ENCODE measurements at regions not wholly inside any gene's neighbourhood (a gene's known extent, or its start where the extent isn't known, plus 50 kb on each side); places are given as distances from the start of the nearest gene placed in this dataset.
"Not testable (repeated sequence)": the region's sequence is repeated elsewhere in the genome, so short reads cannot be mapped to it uniquely, and the experiment has no call there.

DNA sequence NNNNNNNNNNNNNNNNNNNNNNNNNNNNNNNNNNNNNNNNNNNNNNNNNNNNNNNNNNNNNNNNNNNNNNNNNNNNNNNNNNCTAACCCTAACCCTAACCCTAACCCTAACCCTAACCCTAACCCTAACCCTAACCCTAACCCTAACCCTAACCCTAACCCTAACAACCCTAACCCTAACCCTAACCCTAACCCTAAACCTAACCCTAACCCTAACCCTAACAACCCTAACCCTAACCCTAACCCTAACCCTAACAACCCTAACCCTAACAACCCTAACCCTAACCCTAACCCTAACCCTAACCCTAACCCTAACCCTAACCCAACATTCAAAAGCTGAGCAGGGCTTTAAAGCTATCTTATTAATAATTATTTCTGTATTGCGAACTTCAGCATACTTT is 182.5 kb upstream of the FAM20C start:
- not testable (repeated sequence) for H3K4me3 ChIP-seq (ENCODE audit: low read depth, low read length)

DNA sequence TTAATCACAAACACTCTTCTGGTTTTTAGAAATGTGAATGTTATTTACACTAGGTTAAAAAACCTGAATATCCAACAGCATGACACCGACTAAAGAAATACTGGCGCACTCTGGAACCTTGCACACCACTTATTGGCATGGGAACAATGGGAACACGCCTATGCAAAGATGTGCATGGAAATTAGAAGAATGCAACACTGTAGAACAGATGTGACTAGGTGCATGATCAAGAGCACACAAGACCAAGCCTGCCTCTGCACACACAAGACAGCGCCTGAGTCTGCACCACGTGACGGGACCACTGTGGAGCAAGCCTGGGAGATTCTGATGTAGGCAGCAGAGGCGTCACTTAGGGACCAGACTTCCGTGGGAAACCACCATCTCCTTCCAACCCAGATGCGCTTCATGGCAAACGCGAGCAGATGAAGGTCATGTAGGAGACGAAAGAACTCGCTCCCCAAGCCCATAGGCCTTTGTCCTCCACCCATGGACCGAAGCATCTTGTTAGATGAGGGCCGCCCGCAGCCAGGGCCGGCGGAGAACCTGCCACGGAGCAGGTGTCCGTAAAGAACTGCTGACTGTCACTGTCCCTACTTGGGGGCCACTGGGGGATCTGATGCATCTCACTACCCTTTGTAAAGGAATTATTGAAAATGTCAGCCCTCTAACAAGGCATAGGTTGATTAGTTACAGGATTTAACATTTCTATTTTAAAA is 159.6 kb upstream of the FAM20C start:
- not testable (repeated sequence) for H3K4me3 ChIP-seq (ENCODE audit: low read depth, low read length)

DNA sequence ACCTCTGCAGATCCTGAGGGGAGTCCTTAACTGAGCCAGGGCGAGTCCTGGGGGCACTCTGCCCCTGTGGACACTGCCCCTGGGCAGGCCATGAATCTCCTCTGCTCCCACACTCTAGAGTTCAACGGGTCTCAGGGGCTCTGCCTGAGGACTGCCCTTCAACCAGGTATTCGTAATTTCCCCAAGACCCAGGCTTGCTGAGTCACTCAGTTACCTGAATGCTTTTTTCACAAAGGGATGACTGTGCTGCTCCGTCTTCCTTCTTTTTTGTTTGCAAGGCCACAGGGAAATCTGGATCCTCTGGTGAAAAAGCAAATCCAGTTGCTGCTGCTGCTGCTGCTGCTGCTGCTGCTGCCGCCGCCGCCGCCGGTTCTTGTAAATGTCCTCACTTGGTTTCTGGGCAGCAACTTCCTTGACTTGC is 157.2 kb upstream of the FAM20C start:
- H3K4me3 ChIP-seq (ENCODE audit: low read depth, low read length): not testable (repeated sequence)

DNA sequence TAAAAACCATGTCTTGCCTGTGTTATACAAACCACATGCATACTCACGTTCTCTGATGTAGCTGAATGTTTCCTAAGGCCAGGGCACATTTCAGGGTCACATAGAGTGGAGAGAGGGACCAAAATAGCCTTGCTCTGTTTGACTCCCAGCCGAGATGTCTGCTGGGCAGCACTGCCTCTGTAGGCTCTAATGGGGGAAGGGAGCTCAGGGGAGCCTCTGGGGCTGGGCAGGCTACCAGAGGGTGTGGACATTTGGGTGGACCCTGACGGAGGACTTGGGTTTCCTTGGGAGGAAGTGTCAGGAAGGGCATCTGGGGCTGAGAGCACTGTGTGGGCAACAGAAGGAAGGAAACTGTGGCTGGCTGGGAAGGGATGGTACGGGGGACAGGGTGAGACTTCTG is 155.8 kb upstream of the FAM20C start:
- not testable (repeated sequence) for H3K4me3 ChIP-seq (ENCODE audit: low read depth, low read length)

DNA sequence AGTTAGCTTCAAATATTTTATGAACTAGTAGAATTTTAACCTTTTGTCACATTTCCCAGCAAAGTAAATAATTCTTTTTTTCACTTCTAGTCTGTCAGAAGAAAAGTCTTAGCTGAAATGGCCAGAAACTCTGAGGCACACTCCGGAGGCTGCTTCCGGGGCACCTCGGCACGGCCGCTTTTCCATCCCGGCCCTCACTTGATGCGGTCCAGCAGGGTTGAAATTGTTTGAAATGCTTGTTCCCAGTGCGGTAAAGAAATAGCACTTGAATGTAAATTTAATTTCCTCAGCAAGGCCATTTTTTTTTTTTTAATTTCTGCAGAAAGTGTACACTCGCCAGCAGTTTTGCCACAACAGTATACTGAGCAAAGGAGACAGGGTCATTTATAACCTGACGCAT is 154.7 kb upstream of the FAM20C start:
- H3K4me3 ChIP-seq (ENCODE audit: low read depth, low read length): not testable (repeated sequence)

DNA sequence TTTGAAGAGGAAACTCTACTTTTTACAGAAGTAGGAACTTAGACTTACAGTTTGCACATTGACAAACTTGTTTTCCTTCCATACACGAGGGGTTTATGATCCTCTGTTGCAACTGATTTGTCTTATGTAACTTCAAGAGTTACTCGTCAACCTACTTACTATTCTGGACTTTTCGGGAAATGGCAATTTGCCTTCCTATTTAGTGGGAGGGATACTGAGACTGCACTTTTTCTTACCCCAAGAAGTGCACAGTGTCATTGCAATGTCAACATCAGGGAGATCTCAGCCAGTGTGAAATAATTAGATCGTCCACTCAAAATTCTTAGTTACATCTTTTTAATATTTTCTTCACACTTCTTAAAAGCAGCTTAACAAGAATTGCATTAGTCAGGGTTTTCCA is 153.9 kb upstream of the FAM20C start:
- H3K4me3 ChIP-seq (ENCODE audit: low read depth, low read length): not testable (repeated sequence)

DNA sequence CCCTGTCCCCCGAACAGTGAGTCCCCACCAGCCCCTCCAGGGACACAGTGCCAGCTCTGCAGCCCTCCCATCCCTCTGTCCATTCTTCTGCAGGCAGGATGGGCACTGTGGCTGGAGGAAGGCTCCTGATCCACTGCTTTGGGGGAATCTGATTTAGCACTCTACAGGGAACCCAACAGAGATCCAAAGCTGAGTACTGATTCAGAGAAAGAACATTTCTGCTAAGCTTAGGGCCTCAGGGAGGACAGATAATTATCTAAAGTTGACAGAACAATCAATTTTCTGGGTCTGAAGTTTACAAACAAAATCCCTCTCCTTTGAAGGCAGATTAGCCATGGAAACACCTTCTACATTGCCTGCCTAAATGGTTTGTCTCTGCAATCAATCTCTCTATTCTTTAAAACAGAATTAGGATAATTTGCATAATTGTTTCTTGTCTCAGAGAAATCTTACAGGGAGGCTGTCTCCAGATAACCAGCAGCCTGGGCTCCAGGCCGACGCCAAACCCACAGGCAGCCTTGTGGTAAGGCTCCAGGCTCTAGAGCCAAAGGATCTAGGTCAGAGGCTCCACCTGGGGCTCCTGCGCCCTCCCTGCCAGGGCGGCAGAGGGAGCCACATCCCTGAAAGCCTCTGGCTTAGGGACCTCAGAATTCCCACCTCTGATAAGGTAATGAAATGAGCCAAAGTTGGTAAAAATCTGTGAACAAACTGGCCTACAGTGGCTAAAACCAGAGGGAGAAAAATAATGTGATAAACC is 152.2 kb upstream of the FAM20C start:
- H3K4me3 ChIP-seq (ENCODE audit: low read depth, low read length): not testable (repeated sequence)

DNA sequence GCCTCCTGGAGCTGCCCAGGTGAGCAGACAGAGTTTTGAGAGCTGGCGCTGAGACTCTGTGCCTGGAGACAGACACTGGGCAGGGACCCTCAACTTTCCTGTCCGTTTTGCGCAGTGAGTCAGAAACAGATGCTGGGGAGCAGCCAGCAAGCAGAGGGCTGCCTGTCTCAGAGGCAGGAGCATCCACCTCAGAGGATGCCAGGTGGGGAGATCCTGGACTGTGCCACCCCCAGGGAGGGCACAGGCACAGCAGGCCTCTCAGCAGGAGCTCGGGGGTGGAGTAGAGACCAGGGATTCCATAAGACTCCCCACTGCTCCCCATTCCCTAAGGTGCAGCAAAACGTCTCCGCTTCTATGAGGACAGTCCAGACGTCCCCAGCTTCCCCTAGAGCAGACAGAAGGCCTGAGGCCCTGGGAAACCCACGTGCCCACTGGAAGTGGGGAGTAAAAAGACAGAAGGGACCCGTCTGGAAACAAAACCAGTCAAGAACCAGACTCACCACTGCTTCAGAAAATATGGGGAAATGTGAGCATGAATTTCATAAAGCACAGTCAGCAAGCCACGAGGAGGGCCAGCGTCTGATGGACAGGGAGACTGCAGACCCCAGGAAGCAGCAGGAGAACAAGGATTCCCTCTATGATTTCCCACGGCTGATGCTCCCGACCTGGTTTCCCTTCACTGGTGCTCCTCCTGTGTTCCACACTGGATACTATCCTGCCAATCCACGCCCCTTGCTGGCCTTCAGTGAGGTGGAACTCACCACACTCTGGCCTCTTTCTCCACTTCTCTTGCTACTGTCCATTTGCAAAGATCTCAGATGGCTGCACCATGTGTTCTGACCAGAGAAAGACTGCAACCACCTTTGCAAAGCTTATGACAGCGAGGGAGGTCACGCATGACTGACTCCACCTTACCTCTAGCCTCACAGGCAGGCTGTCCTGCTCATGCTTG is 151.3 kb upstream of the FAM20C start:
- H3K4me3 ChIP-seq (ENCODE audit: low read depth, low read length): no peak overlapping the region

DNA sequence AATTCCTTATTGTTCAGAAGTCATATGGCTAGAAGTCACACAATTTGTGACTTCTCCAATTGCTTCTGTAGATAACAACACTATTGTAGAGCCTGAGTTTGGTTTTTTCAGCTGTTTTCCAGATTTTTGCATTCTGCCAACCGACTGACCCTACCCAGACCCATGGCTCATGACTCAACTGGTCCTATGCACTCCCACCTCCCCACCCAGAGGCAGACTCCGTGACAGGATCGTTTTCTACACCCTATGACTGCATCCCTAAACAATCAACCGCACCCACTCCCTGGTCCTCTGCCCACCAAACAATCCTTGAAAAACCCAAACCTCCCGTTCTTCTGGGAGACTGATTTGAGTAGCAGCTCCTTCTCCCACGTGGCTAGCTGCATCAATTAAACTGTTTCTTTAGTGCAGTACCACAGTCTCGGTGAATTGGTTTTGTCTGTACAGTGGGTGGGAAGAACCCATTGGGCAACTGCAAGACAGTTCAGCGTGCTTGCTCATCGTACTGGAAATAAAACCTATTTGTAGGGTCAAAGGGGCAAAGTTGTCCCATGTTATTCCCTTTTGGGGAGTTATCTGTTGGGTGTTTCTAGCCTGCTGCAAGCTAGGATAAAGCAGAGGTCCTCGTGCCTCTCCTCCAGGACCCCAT is 150.3 kb upstream of the FAM20C start:
- H3K4me3 ChIP-seq (ENCODE audit: low read depth, low read length): no peak overlapping the region

DNA sequence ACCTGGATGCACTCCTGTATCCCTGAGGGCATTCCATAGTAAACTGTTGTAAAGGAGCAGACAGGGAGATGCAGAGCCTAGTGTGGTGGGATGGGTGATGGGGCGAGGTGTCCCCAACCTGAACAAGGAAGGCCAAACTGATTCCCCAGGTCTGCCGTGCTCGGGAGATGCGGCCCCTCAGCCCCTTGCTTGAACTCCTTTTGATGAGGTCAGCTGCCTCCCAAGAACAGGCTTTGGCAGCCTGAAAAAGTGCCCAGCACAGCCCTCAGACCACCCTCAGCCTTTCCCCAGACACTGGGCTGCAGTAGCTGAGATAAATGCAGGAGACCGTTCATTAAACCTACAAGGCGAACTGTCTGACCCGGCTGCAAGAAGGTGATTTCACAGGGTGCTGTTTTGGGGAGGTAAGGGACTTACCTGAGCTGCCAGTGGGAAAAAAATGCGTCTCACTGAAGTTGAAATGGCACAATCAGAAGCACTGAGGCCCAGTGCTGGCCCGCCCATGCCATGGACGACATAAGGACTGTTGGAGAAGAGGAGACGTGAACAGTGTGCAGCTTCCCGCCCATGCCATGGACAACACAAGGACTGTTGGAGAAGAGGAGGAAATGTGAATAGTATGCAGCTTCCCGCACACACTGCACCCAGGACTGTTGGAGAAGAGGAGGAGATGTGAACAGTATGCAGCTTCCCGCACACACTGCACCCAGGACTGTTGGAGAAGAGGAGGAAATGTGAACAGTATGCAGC is 148.4 kb upstream of the FAM20C start:
- no peak overlapping the region for H3K4me3 ChIP-seq (ENCODE audit: low read depth, low read length)

DNA sequence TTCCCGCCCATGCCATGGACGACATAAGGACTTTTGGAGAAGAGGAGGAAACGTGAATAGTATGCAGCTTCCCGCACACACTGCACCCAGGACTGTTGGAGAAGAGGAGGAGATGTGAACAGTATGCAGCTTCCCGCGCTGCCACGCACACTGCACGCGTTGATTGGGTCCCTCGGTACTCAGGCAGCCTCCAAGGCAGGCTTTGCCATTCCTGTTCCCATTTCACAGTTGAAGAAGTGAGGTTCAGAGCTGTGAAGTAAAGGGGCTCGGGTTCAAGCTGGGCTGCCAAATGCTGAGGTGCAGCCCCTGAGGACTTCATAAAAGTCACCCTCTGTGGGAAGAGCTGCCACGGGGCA is 147.9 kb upstream of the FAM20C start:
- H3K4me3 ChIP-seq (ENCODE audit: low read depth, low read length): no peak overlapping the region

DNA sequence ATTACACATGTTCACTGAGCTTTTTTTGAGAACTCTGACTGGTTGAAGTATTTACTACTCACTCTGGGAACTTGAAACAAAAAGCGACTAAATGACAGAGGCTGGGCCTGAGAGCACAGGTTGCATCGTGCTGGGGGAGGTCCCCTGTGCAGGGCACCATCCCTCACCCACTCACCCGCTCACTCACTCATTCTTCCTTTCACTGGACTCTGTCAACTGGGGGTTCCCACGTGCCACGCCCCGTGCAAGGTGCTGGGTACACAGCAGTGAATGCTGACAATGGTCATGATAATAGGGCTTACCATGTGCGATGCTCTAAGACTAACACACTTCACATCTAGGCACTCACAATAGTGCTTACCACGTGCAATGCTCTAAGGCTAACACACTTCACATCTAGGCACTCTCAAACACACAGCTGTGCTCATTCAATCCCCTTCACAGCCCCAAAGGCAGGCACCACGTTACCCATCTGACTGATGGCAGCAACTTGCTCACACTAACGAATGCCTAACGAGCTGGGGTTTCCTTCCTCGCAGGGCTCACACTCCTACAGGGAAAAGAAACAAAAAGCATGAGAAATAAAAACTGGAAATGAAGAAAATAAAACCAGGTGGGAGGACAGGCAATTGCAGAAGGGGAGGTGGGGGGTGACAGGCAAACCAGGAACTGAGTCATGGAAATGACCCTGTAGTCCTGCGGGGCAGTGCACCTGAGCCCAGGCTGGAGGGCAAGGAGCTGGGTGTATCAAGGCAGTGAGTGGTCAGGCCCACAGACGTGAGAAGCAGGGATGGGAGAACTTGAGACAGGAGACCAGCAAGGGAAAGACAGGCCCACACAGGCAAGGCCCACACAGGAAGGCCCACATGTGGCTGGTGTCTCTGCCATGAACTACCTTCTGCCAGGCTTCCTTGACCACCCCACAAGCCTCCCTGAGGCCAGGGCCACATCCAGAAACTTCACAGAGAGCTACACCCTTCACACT is 147.0 kb upstream of the FAM20C start:
- no peak overlapping the region for H3K4me3 ChIP-seq (ENCODE audit: low read depth, low read length)

DNA sequence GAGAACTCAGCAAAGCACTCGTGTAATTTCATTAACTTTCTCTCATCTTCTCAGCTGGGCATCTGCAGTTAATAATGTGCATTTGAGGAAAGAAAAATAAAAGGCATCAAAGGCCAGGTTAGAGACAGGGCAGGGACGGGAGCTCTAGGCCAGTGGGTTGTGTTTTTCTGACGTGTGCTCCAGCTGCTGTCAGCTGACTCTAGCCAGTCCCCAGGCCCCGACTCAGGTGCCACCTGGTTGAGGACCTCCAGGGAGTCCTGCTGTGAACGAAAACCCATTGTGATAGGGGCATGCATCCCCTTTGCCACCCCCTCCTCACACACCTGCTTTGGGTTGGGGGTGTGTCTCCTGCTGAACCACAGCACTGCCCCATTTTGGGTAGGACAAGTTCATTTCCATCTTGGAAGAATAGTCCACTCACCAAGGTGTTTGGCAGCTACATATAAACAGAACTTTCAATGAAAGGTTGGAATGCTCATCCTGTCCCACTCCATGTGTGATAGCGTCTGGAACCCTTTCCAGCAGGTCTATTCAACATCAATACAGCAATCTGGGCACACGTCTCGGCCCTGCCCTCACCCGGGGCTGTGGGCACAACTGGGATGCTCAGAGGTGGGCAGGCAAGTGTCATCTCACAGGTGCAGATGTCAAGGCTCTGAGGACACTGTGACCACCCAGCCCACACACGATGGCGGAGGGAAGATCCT is 146.1 kb upstream of the FAM20C start:
- no peak overlapping the region for H3K4me3 ChIP-seq (ENCODE audit: low read depth, low read length)

DNA sequence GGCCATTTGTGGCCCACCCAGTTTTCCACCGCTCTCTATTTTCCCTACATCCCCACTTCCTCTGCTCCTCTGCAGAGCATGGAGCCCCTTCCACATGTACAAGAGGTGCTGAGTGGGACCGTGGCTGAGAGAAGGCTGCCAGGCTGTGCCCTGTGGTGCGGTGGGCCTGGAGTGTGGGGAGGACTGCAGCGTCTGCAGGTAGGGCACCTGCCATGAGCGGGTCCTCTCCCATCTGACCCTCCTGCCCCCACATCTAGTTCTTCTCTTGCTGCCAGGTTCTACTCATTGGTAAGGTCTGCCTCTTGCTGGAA is 145.6 kb upstream of the FAM20C start:
- no peak overlapping the region for H3K4me3 ChIP-seq (ENCODE audit: low read depth, low read length)

DNA sequence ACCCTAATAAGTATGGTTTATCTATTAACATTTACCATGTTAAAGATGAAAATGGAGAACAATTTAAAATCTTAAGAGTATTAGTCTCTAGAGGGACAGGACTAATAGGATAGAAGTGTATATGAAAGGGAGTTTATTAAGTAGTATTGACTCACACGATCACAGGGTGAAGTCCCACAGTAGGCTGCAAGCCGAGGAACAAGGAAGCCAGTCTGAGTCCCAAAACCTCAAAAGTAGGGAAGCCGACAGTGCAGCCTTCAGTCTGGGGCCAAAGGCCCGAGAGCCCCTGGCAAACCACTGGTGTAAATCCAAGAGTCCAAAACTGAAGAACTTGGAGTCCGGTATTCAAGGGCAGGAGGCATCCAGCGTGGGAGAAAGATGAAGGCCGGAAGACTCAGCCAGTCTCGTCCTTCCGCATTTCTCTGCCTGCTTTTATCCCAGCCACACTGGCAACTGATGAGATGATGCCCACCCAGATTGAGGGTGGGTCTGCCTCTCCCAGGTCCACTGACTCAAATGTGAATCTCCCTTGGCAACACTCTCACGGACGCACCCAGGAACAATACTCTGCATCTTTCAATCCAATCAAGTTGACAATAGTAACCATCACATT is 140.8 kb upstream of the FAM20C start:
- no peak overlapping the region for H3K4me3 ChIP-seq (ENCODE audit: low read depth, low read length)

DNA sequence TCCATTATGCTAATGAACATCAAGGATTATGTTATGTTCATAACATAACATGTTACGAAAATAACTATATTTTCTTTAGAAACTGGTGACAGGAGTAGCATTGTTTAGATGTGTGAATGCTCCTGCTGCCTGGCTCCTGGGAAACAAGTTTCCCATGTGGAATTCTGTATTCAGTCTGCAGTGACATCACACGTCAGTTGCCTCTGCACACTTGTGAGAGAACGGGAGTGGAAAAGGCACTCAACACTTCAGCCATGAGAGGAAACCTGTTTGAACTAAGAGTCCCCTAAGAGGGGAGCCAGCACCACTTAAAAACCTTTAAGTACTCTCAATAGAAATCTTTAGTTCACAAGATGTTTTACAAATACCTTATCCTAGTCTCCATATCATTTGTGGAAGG is 140.3 kb upstream of the FAM20C start:
- H3K4me3 ChIP-seq (ENCODE audit: low read depth, low read length): no peak overlapping the region

DNA sequence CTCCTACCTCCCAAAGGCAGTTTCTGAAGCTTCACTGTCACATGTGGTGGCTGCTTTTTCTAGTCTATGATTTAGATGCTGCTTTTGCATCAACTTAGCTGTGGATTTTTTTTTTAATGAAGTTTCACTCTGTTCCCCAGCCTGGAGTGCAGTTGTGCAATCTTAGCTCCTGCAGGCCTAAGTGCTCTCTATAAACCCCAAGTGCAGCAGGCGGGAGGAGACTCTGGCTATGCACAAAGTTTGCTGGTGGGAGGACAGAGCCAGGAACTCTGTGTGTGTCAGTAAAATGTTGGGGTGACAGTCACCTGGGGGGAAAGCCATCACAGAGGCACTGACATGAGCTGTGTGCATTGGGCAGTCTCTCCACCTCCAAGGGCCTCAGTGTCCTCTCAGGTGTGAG is 138.8 kb upstream of the FAM20C start:
- H3K4me3 ChIP-seq (ENCODE audit: low read depth, low read length): no peak overlapping the region

DNA sequence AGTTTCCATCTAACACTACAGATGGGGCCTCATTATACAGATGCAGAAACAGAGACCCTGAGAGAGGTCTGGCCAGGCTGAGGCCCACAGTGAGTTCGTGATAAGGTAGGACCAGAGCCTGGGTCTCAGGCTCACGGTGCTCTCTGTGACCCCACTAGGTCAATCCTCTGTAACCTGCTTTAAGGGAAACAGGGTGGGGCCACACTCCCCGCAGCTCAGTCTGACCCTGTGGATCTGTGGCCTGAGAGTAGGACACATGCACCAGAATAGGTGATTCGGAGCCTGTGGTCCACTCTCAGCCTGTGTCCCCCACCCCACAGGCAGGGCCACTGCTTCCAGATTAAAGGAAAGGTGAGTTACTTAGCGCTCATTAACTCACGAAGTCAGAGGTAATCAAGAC is 137.8 kb upstream of the FAM20C start:
- H3K4me3 ChIP-seq (ENCODE audit: low read depth, low read length): no peak overlapping the region
